Small intestine (tissue), 7 donors: ENCODE measurements at regions not wholly inside any gene's neighbourhood (a gene's known extent, or its start where the extent isn't known, plus 50 kb on each side); places are given as distances from the start of the nearest gene placed in this dataset.
"Not testable (repeated sequence)": the region's sequence is repeated elsewhere in the genome, so short reads cannot be mapped to it uniquely, and the experiment has no call there.

Experiments used
- DNase-seq, 2 donors: peaks; one replicate each; pipeline versions ENCODE4 v3.0.0 to v3.0.0-alpha.2; 2013
- FAIRE-seq: peaks from 2 replicates; lab custom pipeline; 2012; peaks lifted over from hg19 to GRCh38; lab: Jason Lieb, UNC
- H3K27ac ChIP-seq, 3 donors: one replicate each; pipeline ENCODE4 v1.5.1; 2013; ENCODE audit warnings: low read length in 2 of 3, mild to moderate bottlenecking in 2 of 3, control low read depth in 1 of 3, inconsistent platforms in 1 of 3, low read depth in 1 of 3, moderate library complexity in 1 of 3
- H3K27me3 ChIP-seq, 3 donors: one replicate each; pipeline ENCODE4 v1.6.1; 2013; ENCODE audit warnings: low read length in 3 of 3, inconsistent platforms in 1 of 3; ENCODE audit not compliant: control insufficient read depth in 3 of 3, insufficient read depth in 3 of 3
- H3K36me3 ChIP-seq, 3 donors: one replicate each; pipeline ENCODE4 v1.6.1; 2013; ENCODE audit warnings: low read length in 3 of 3, inconsistent platforms in 1 of 3, low read depth in 1 of 3, mild to moderate bottlenecking in 1 of 3, moderate library complexity in 1 of 3; ENCODE audit not compliant: control insufficient read depth in 3 of 3, insufficient read depth in 2 of 3
- H3K4me1 ChIP-seq, 3 donors: one replicate each; pipeline ENCODE4 v1.6.1; 2013; ENCODE audit warnings: low read length in 2 of 3, inconsistent platforms in 1 of 3, low read depth in 1 of 3, mild to moderate bottlenecking in 1 of 3, moderate library complexity in 1 of 3; ENCODE audit not compliant: control insufficient read depth in 3 of 3, insufficient read depth in 2 of 3
- H3K4me3 ChIP-seq, 3 donors: one replicate each; pipeline ENCODE4 v1.5.1; 2013; ENCODE audit warnings: low read length in 3 of 3, control low read depth in 1 of 3, inconsistent platforms in 1 of 3, low read depth in 1 of 3, mild to moderate bottlenecking in 1 of 3, moderate library complexity in 1 of 3
- H3K9me3 ChIP-seq, 2 donors: one replicate each; pipeline ENCODE4 v1.6.1; 2013; ENCODE audit warnings: low read depth in 1 of 2, low read length in 1 of 2; ENCODE audit not compliant: control insufficient read depth in 2 of 2, insufficient read depth in 1 of 2
- WGBS, 3 donors: extraction: QIAGEN DNeasy Blood & Tissue Kit; methylation state at CpG; one replicate each; pipeline ENCODE4 v1.1.7; 2013; 5-methylcytosine and 5-hydroxymethylcytosine counted together
- donor health status: healthy with polysubstance abuse.
- donor health status: control.
- donor health status: control.
- donor health status: Bipolar disorder and iron deficiency.
- donor health status: healthy.

GRCh38 chr1:55437692-55438091 is 222.5 kb upstream of the USP24 start:
- H3K4me3 ChIP-seq: no peak overlapping the region
- H3K36me3 ChIP-seq: no peaks in the 10 kb centered on the region
- FAIRE-seq: no peak
- H3K27me3 ChIP-seq: no peaks in the 10 kb centered on the region
- WGBS, 3 donors: 4 to 39% (median 39%) methylated on average over 2 of the region's 2 CpGs
- H3K4me1 ChIP-seq: no peaks in the 10 kb centered on the region
- no peak overlapping the region for H3K27ac ChIP-seq
- no peak for DNase-seq
- H3K9me3 ChIP-seq: no peaks in the 10 kb centered on the region

GRCh38 chr1:55430720-55431119 is 215.6 kb upstream of the USP24 start:
- H3K27ac ChIP-seq, H3K4me1 ChIP-seq, H3K4me3 ChIP-seq, FAIRE-seq, H3K27me3 ChIP-seq, H3K9me3 ChIP-seq, H3K36me3 ChIP-seq, DNase-seq: not testable (repeated sequence)
- 49 to 53% (median 53%) methylated on average over 3 of the region's 3 CpGs for WGBS, 3 donors

GRCh38 chr1:55430206-55430605 is 215.0 kb upstream of the USP24 start:
- FAIRE-seq, H3K4me3 ChIP-seq, H3K27ac ChIP-seq, H3K36me3 ChIP-seq, H3K9me3 ChIP-seq, H3K27me3 ChIP-seq, H3K4me1 ChIP-seq, DNase-seq: not testable (repeated sequence)
- 81 to 91% (median 85%) methylated on average over 8 of the region's 8 CpGs for WGBS, 3 donors

- no peaks in the 10 kb centered on the region for H3K36me3 ChIP-seq
- no peaks in the 10 kb centered on the region for H3K9me3 ChIP-seq
- peaks cover 0 to 3% (median 3%) of the 10 kb centered on the region in 3 donors for H3K4me1 ChIP-seq
- 31 to 54% (median 42%) methylated on average over 9 of the region's 9 CpGs for whole genome bisulfite sequencing, 3 donors
- no peak for FAIRE-seq
- DNase-seq: peak in 1 of 2 donors; percentile 64
- peaks cover 0 to 2% (median 0%) of the 10 kb centered on the region in 3 donors for H3K27me3 ChIP-seq
- peak overlapping the region in 1 of 3 donors; percentile 63 for H3K27ac ChIP-seq
- H3K4me3 ChIP-seq: no peak overlapping the region
These were observed 214.1 kb upstream of the USP24 start for GRCh38 chr1:55428944-55429931.

GRCh38 chr1:55428231-55428630 is 213.1 kb upstream of the USP24 start:
- WGBS, 3 donors: 74 to 83% (median 83%) methylated on average over 4 of the region's 4 CpGs
- peak overlapping the region in 1 of 3 donors; percentile 63 for H3K27ac ChIP-seq
- FAIRE-seq (no peak), DNase-seq (no peak)
- H3K4me3 ChIP-seq: no peak overlapping the region
- H3K4me1 ChIP-seq: peaks cover 0 to 3% (median 3%) of the 10 kb centered on the region in 3 donors
- H3K27me3 ChIP-seq: peaks cover 0 to 2% (median 0%) of the 10 kb centered on the region in 3 donors
- no peaks in the 10 kb centered on the region for H3K9me3 ChIP-seq
- H3K36me3 ChIP-seq: no peaks in the 10 kb centered on the region

- DNase-seq: no peak
These were observed 212.4 kb upstream of the USP24 start for GRCh38 chr1:55427606-55428005.

GRCh38 chr1:55426619-55427018 is 211.5 kb upstream of the USP24 start:
- no peak for FAIRE-seq
- peaks cover 0 to 5% of the 10 kb centered on the region in 2 donors for H3K9me3 ChIP-seq
- H3K27ac ChIP-seq: no peak overlapping the region
- peaks cover 0 to 3% (median 3%) of the 10 kb centered on the region in 3 donors for H3K4me1 ChIP-seq
- DNase-seq: peak in 1 of 2 donors; percentile 10
- 53 to 54% (median 53%) methylated on average over 2 of the region's 2 CpGs for WGBS, 3 donors
- H3K36me3 ChIP-seq: no peaks in the 10 kb centered on the region
- no peak overlapping the region for H3K4me3 ChIP-seq
- peaks cover 0 to 5% (median 0%) of the 10 kb centered on the region in 3 donors for H3K27me3 ChIP-seq

More at GRCh38 chr1:55427606-55428005, 212.4 kb upstream of the USP24 start:
- H3K4me1 ChIP-seq: peaks cover 0 to 3% (median 3%) of the 10 kb centered on the region in 3 donors
- H3K27ac ChIP-seq: peak overlapping the region in 1 of 3 donors; percentile 53
- 46 to 72% (median 59%) methylated on average over 4 of the region's 4 CpGs for WGBS, 3 donors
- no peak for FAIRE-seq
- H3K36me3 ChIP-seq: no peaks in the 10 kb centered on the region
- H3K27me3 ChIP-seq: peaks cover 0 to 2% (median 0%) of the 10 kb centered on the region in 3 donors
- peaks cover 0 to 1% of the 10 kb centered on the region in 2 donors for H3K9me3 ChIP-seq
- H3K4me3 ChIP-seq: no peak overlapping the region

- peaks cover 0 to 3% (median 3%) of the 10 kb centered on the region in 3 donors for H3K4me1 ChIP-seq
- no peaks in the 10 kb centered on the region for H3K36me3 ChIP-seq
- H3K4me3 ChIP-seq: no peak overlapping the region
- 53 to 58% (median 56%) methylated on average over 5 of the region's 5 CpGs for WGBS, 3 donors
- no peak for FAIRE-seq
- H3K27me3 ChIP-seq: peaks cover 0 to 5% (median 0%) of the 10 kb centered on the region in 3 donors
- H3K9me3 ChIP-seq: peaks cover 0 to 5% of the 10 kb centered on the region in 2 donors
- H3K27ac ChIP-seq: no peak overlapping the region
- DNase-seq: no peak
These were observed 211.0 kb upstream of the USP24 start for GRCh38 chr1:55426156-55426555.
